OCI-LY3 (cell line): ENCODE measurements at regions not wholly inside any gene's neighbourhood (a gene's known extent, or its start where the extent isn't known, plus 50 kb on each side); places are given as distances from the start of the nearest gene placed in this dataset.

ENCODE experiments used
- EZH2phosphoT487 ChIP-seq: fragments of 200-600 bp; shearing (Covaris generic); IDR thresholded peaks from 2 replicates; pipeline ENCODE4 v1.6.1; 2018; ENCODE audit warnings: antibody characterized with exemption, mixed run types, low read depth
- TF ChIP-seq, protein P1 (sequence below): fragments of 200-600, 300-600 bp; sonication (generic); IDR thresholded peaks from 2 replicates; pipeline ENCODE4 v1.5.1; 2014; ENCODE audit warnings: antibody characterized with exemption, low read length, low read depth

GRCh38 chr5:22968386-22968785, 115.2 kb upstream of the CDH12 start:
- TF ChIP-seq, protein P1, sequence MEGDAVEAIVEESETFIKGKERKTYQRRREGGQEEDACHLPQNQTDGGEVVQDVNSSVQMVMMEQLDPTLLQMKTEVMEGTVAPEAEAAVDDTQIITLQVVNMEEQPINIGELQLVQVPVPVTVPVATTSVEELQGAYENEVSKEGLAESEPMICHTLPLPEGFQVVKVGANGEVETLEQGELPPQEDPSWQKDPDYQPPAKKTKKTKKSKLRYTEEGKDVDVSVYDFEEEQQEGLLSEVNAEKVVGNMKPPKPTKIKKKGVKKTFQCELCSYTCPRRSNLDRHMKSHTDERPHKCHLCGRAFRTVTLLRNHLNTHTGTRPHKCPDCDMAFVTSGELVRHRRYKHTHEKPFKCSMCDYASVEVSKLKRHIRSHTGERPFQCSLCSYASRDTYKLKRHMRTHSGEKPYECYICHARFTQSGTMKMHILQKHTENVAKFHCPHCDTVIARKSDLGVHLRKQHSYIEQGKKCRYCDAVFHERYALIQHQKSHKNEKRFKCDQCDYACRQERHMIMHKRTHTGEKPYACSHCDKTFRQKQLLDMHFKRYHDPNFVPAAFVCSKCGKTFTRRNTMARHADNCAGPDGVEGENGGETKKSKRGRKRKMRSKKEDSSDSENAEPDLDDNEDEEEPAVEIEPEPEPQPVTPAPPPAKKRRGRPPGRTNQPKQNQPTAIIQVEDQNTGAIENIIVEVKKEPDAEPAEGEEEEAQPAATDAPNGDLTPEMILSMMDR = no peak
- TF ChIP-seq EZH2phosphoT487 = no peak
